KMS-11 (cell line): ENCODE measurements at regions not wholly inside any gene's neighbourhood (a gene's known extent, or its start where the extent isn't known, plus 50 kb on each side); places are given as distances from the start of the nearest gene placed in this dataset.

ENCODE experiments used
- H2AFZ ChIP-seq: fragments of 200-600 bp; sonication (generic); 2 replicates; pipeline ENCODE4 v1.6.1; 2016; ENCODE audit warnings: antibody characterized with exemption, mixed run types, low read depth
- H3K27ac ChIP-seq: fragments of 200-600 bp; sonication (generic); 2 replicates; pipeline ENCODE4 v1.6.1; 2016; ENCODE audit warnings: mild to moderate bottlenecking, mixed run types
- H3K27me3 ChIP-seq: fragments of 200-600 bp; sonication (generic); 2 replicates; pipeline ENCODE4 v1.6.1; 2017; ENCODE audit warnings: mild to moderate bottlenecking, low read depth, mixed run types, moderate library complexity; ENCODE audit not compliant: insufficient read depth
- H3K36me3 ChIP-seq: fragments of 200-600 bp; sonication (generic); 2 replicates; pipeline ENCODE4 v1.6.1; 2017; ENCODE audit warnings: mild to moderate bottlenecking, mixed run types; ENCODE audit not compliant: insufficient read depth
- H3K4me1 ChIP-seq: fragments of 200-600 bp; sonication (generic); 2 replicates; pipeline ENCODE4 v1.6.1; 2016; ENCODE audit warnings: mild to moderate bottlenecking, low read depth, mixed run types; ENCODE audit not compliant: poor library complexity, severe bottlenecking
- H3K4me2 ChIP-seq: fragments of 200-600 bp; sonication (generic); 2 replicates; pipeline ENCODE4 v1.7.0; 2016; ENCODE audit warnings: mild to moderate bottlenecking, mixed run types
- H3K4me3 ChIP-seq: fragments of 200-600 bp; sonication (generic); IDR thresholded peaks from 2 replicates; pipeline ENCODE4 v1.6.1; 2017; ENCODE audit warnings: low read depth, low read length, mixed read lengths; ENCODE audit not compliant: insufficient read depth
- H3K79me2 ChIP-seq: fragments of 200-600 bp; sonication (generic); 2 replicates; pipeline ENCODE4 v1.6.1; 2016; ENCODE audit warnings: low read depth, mixed run types; ENCODE audit not compliant: insufficient read depth
- H3K9ac ChIP-seq: fragments of 200-600 bp; sonication (generic); 2 replicates; pipeline ENCODE4 v1.6.1; 2016; ENCODE audit warnings: mild to moderate bottlenecking, mixed run types
- H4K20me1 ChIP-seq: fragments of 200-600 bp; sonication (generic); 2 replicates; pipeline ENCODE4 v1.6.1; 2016; ENCODE audit warnings: mild to moderate bottlenecking, mixed run types; ENCODE audit not compliant: insufficient read depth
- CTCF ChIP-seq: fragments of 200-600 bp; sonication (generic); conservative IDR thresholded peaks from 2 replicates; pipeline ENCODE4 v1.6.1; 2017; ENCODE audit warnings: low read depth, mild to moderate bottlenecking, antibody characterized with exemption, low read length, moderate library complexity, mixed read lengths

GRCh38 chr12:88351146-88351545 is 209.0 kb downstream of the TMTC3 start:
- Histone ChIP-seq H3K4me1 (no peaks in the 10 kb centered on the region), H3K27me3 (no peaks in the 10 kb centered on the region), H3K4me3 (no peak overlapping the region), H3K79me2 (no peaks in the 10 kb centered on the region), H3K36me3 (no peaks in the 10 kb centered on the region), H3K9ac (no peak overlapping the region), H3K4me2 (no peak overlapping the region), H4K20me1 (no peaks in the 10 kb centered on the region), H3K27ac (no peak overlapping the region), H2AFZ (no peak overlapping the region)
- no peak for TF ChIP-seq CTCF

GRCh38 chr12:88354691-88355090 is 212.6 kb downstream of the TMTC3 start:
- Histone ChIP-seq H2AFZ (no peak overlapping the region), H3K27me3 (no peaks in the 10 kb centered on the region), H3K4me3 (no peak overlapping the region), H3K4me2 (no peak overlapping the region), H3K9ac (no peak overlapping the region), H4K20me1 (no peaks in the 10 kb centered on the region), H3K36me3 (no peaks in the 10 kb centered on the region), H3K4me1 (no peaks in the 10 kb centered on the region), H3K79me2 (no peaks in the 10 kb centered on the region), H3K27ac (no peak overlapping the region)
- no peak for TF ChIP-seq CTCF

GRCh38 chr12:88360343-88360742 is 218.2 kb downstream of the TMTC3 start:
- no peaks in the 10 kb centered on the region for H3K4me1 ChIP-seq
- H3K4me2 ChIP-seq: no peak overlapping the region
- H3K79me2 ChIP-seq: no peaks in the 10 kb centered on the region
- H3K27me3 ChIP-seq: no peaks in the 10 kb centered on the region
- H3K9ac ChIP-seq: no peak overlapping the region
- no peak overlapping the region for H2AFZ ChIP-seq
- no peak for TF ChIP-seq CTCF
- no peak overlapping the region for H3K4me3 ChIP-seq
- H3K36me3 ChIP-seq: no peaks in the 10 kb centered on the region
- H4K20me1 ChIP-seq: no peaks in the 10 kb centered on the region
- no peak overlapping the region for H3K27ac ChIP-seq

- Histone ChIP-seq H3K4me3 (no peak overlapping the region), H3K9ac (no peak overlapping the region), H3K27ac (no peak overlapping the region), H3K4me2 (no peak overlapping the region), H4K20me1 (no peaks in the 10 kb centered on the region), H3K36me3 (no peaks in the 10 kb centered on the region), H3K79me2 (no peaks in the 10 kb centered on the region), H3K27me3 (no peaks in the 10 kb centered on the region), H2AFZ (no peak overlapping the region), H3K4me1 (no peaks in the 10 kb centered on the region)
- TF ChIP-seq CTCF: no peak
Observed at GRCh38 chr12:88361493-88361892, 218.8 kb downstream of the KITLG start.

- H3K9ac ChIP-seq: no peak overlapping the region
- no peak overlapping the region for H3K27ac ChIP-seq
- H3K4me3 ChIP-seq: no peak overlapping the region
- no peaks in the 10 kb centered on the region for H3K27me3 ChIP-seq
- TF ChIP-seq CTCF: no peak
- H3K79me2 ChIP-seq: no peaks in the 10 kb centered on the region
- H3K4me1 ChIP-seq: no peaks in the 10 kb centered on the region
- no peak overlapping the region for H3K4me2 ChIP-seq
- H3K36me3 ChIP-seq: no peaks in the 10 kb centered on the region
- no peak overlapping the region for H2AFZ ChIP-seq
- no peaks in the 10 kb centered on the region for H4K20me1 ChIP-seq
Observed at GRCh38 chr12:88362439-88362838, 217.8 kb downstream of the KITLG start.
